ENCODE measurements at regions not wholly inside any gene's neighbourhood (a gene's known extent, or its start where the extent isn't known, plus 50 kb on each side); places are given as distances from the start of the nearest gene placed in this dataset.

- ATAC-seq (peak; percentile 29), FAIRE-seq (no peak), DNase-seq (ENCODE audit: low spot score) (no peak)
- H3K4me1 ChIP-seq (ENCODE audit: insufficient read depth, low read length): peaks cover 90% of the 10 kb centered on the region
- H3K9ac ChIP-seq (ENCODE audit: insufficient read depth, low read depth, low read length): peak overlapping the region; percentile 45
- H3K36me3 ChIP-seq (replicated peaks in 1 of 2; ENCODE audit: control insufficient read depth in 1 of 2, insufficient read depth in 2 of 2, low read length in 2 of 2): no peaks in the 10 kb centered on the region
- BruUV-seq (replicated peaks): TSS peak; percentile 62
- peak overlapping the region; percentile 69 for H3K4me2 ChIP-seq (ENCODE audit: low read depth, low read length)
- in situ Hi-C loops (cut with HindIII; ENCODE audit: extremely low pct_ligation_motif_present, low pct_unique_long_range_greater_than_20kb) (no loop called here), intact Hi-C loops (cut with micrococcal nuclease; ENCODE audit: unreplicated experiment) (loop anchor here (1.0 kb wide), 1 partner anchor 8 kb away; no protein-coding TSS in a partner anchor)
- no peak overlapping the region for H2AFZ ChIP-seq (ENCODE audit: low read length)
- ChIA-PET CTCF (ENCODE audit: low intra/inter-chr PET ratio, low total read pairs) (no interaction called here), POLR2A (interaction anchor here (0.9 to 2.7 kb wide), 2 partner anchors 8 to 17 kb away, joined by 3 to 26 read pairs; no protein-coding TSS in a partner anchor)
- H3K79me2 ChIP-seq (ENCODE audit: insufficient read depth, low read length): no peaks in the 10 kb centered on the region
- H3K9me3 ChIP-seq (ENCODE audit: low read length): no peaks in the 10 kb centered on the region
- H3K27ac ChIP-seq (ENCODE audit: extremely low read length, insufficient read depth, low read length): peak overlapping the region; percentile 85
- H4K20me1 ChIP-seq (ENCODE audit: insufficient read depth, low read length): no peaks in the 10 kb centered on the region
- H3K27me3 ChIP-seq (ENCODE audit: control insufficient read depth in 1 of 2, insufficient read depth in 2 of 2, low read length in 2 of 2): no peaks in the 10 kb centered on the region
- peak overlapping the region in 1 of 3 experiments; percentile 47; a peak in 1 of 6 replicates for H3K4me3 ChIP-seq (replicated peaks in 1 of 3; ENCODE audit: insufficient read depth in 1 of 3, low read depth in 2 of 3, low read length in 3 of 3)
- WGBS (ENCODE audit: low lambda C conversion rate): 60% methylated on average over 6 of the region's 6 CpGs
- TF ChIP-seq HMGXB4 (CRISPR knock-in tag; IDR thresholded peaks at IDR 0.05; ENCODE audit: borderline replicate concordance in 1 of 2, low read depth in 1 of 2) (0 out of 4 replicates have a peak, but pooled peaks of 1 of the 2 experiments have one; percentile 9), MTF2 (CRISPR knock-in tag; IDR thresholded peaks at IDR 0.05; ENCODE audit: borderline replicate concordance) (0 out of 2 replicates have a peak, but pooled peaks have one; percentile 43), ZNF230 (CRISPR knock-in tag; IDR thresholded peaks at IDR 0.05) (0 out of 2 replicates have a peak, but pooled peaks have one; percentile 31), ZFP36L2 (CRISPR knock-in tag; IDR thresholded peaks at IDR 0.05) (no peak), ZBTB37 (CRISPR knock-in tag; IDR thresholded peaks at IDR 0.05) (0 out of 2 replicates have a peak, but pooled peaks have one; percentile 25), ELF1 (CRISPR knock-in tag; IDR thresholded peaks at IDR 0.05) (no peak), ZNF772 (CRISPR knock-in tag; IDR thresholded peaks at IDR 0.05) (0 out of 2 replicates have a peak, but pooled peaks have one; percentile 5), ARID2 (CRISPR knock-in tag; IDR thresholded peaks at IDR 0.05; ENCODE audit: borderline replicate concordance) (0 out of 2 replicates have a peak, but pooled peaks have one; percentile 5), DR1 (CRISPR knock-in tag; IDR thresholded peaks at IDR 0.05) (0 out of 2 replicates have a peak, but pooled peaks have one; percentile 13), ZNF138 (CRISPR knock-in tag; IDR thresholded peaks at IDR 0.05; ENCODE audit: low read depth) (0 out of 2 replicates have a peak, but pooled peaks have one; percentile 64), ZNF543 (CRISPR knock-in tag; IDR thresholded peaks at IDR 0.05) (peak; percentile 11; the same call in 1 of the 2 replicates), MAZ (IDR thresholded peaks at IDR 0.05; ENCODE audit: borderline replicate concordance, low read depth, low read length) (no peak), MAZ (CRISPR knock-in tag; IDR thresholded peaks at IDR 0.05; ENCODE audit: low read depth) (peak; percentile 7), MAFF (IDR thresholded peaks at IDR 0.05; ENCODE audit: low read depth, low read length) (peak; percentile 95), MXD1 (CRISPR knock-in tag; IDR thresholded peaks at IDR 0.05) (0 out of 2 replicates have a peak, but pooled peaks have one; percentile 28), THAP7 (CRISPR knock-in tag; IDR thresholded peaks at IDR 0.05) (0 out of 2 replicates have a peak, but pooled peaks have one; percentile 9), NCOR1 (IDR thresholded peaks at IDR 0.05; ENCODE audit: borderline replicate concordance, low read length) (no peak), CBFB (CRISPR knock-in tag; IDR thresholded peaks at IDR 0.05) (0 out of 2 replicates have a peak, but pooled peaks have one; percentile 6), RFX5 (IDR thresholded peaks at IDR 0.05; ENCODE audit: low read depth, low read length) (peak; percentile 27; the same call in 1 of the 2 replicates), XBP1 (CRISPR knock-in tag; IDR thresholded peaks at IDR 0.05) (0 out of 2 replicates have a peak, but pooled peaks have one; percentile 12), EEA1 (CRISPR knock-in tag; IDR thresholded peaks at IDR 0.05; ENCODE audit: borderline replicate concordance) (peak; percentile 4; the same call in 1 of the 2 replicates)
Observed at GRCh38 chr6:43917878-43918382, 147.9 kb downstream of the VEGFA start.
